GM19468 (cell line): ENCODE measurements at regions not wholly inside any gene's neighbourhood (a gene's known extent, or its start where the extent isn't known, plus 50 kb on each side); places are given as distances from the start of the nearest gene placed in this dataset.

Source experiments
- ATAC-seq: cut with Tn5 transposase; IDR thresholded peaks from one replicate; pipeline ENCODE4 v1.9.1; 2021; ENCODE audit warnings: mild to moderate bottlenecking, moderate library complexity, moderate number of reproducible peaks; ENCODE audit not compliant: unreplicated experiment; ENCODE audit errors: extremely low read depth

DNA sequence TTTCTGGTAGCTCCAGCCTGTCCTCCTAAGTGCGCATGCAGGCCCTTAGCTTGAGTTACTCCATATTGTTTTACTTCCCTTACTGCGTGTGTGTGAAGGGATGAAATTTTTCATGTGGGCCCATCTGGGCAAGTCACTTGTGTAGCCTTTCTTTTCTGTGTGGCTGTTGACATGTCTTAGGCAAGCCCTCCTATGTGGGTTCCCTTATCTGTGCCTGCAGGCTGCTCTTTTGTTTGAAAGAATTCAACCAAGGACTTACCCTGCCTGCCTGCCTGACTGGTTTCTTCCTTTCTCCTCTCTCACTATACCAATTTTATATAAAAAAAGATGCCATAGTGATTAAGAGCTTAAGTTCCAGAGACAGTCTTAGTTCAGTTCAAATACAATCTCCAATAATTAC, 249.3 kb downstream of the ATG4C start:
- no peak for ATAC-seq

DNA sequence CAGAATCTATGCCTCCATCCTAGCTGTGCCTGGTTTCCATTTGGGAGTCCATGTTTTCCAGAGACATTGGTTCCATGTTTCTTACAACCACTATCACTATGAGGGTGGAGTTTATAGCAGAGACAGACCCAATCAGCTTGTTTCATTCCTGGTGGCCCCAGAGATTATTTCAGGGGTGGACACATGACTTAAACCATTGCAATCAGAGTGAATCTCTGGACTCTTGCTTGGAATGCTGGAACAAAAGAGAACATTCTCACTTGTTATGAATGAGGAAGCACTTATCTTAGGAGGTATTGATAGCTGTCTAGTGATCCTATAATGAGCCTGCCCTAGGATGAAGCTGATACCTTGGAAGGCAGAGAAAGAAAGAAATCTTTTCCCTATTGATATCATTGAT, 250.3 kb downstream of the ATG4C start:
- no peak for ATAC-seq

DNA sequence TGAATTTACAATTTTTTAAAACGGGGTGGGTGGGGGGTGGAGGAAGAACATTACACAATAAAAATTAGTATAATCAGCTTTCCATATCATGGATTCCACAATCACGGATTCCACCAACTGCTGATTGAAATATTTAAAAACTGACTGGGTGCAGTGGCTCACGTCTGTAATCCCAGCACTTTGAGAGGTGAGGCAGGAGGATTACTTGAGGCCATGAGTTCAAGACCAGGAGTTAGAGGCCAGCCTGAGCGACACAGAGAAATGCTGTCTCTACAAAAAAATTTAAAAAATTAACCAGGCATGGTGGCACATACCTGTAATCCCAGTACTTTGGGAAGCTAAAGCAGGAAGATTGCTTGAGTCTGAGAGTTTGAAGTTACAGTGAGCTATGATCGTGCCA, 254.7 kb downstream of the ATG4C start:
- no peak for ATAC-seq

DNA sequence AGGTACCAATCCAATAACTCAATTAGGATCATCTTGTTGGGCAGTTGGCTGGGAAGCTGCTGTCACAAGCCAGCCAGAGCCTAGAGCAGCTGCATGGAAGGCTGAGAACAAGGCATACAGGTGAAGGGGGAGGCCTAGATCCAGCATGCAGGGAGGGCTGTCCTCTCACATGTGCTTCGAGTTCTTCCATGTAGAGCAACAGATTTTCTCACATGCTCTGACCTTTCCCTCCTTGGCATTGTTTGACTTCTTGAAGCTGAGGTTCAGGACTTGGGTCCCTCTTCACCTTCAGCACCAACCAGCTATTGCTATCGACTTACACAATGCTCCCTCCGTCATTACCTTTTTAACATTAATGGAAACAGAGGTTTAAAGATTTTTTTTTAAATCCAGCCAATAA, 257.7 kb downstream of the ATG4C start:
- ATAC-seq, result no peak

DNA sequence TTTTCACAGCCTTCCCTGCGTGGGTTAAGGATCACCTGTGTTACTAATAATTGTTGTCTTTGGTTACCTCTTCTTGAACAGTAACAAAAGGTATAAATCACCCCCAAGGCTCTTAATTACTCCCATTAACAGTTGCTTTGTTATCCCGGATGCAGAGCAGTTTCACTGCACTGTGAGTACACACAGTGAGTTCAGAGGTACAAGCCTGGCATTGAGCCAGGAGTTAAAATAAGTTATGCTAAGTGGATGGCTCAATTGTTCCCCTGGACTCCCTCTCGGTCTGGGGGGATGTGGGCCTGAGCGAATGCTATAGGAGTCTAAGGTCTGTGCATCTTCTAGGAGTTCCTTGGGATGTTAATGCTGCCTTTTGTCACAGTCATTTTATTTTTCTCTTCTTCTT, 258.3 kb downstream of the ATG4C start:
- ATAC-seq, result no peak

GRCh38 chr1:63046539-63046938, 262.6 kb downstream of the ATG4C start:
- ATAC-seq, result no peak

- ATAC-seq, result no peak
These were observed 265.2 kb downstream of the ATG4C start for GRCh38 chr1:63049135-63049534.

DNA sequence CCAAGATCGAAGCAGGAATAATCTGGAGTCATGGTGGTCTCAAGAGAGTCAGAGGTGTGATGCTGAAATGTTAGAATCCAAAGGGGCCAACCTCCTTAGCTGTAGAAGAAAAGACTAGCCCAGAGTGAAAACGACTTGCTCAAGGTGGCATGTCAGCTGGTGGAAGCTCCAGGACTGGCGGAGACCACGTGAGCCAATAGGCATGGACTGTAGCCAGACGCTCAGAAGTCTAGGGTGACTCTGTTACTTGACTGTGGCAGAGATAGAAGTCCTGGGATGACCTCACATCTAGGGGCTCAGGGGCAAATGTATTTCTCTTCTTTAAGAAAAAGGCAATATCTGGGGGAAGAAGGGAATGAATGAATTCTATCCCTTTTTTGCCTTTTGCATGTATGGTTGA, 267.4 kb downstream of the ATG4C start:
- ATAC-seq, result no peak

DNA sequence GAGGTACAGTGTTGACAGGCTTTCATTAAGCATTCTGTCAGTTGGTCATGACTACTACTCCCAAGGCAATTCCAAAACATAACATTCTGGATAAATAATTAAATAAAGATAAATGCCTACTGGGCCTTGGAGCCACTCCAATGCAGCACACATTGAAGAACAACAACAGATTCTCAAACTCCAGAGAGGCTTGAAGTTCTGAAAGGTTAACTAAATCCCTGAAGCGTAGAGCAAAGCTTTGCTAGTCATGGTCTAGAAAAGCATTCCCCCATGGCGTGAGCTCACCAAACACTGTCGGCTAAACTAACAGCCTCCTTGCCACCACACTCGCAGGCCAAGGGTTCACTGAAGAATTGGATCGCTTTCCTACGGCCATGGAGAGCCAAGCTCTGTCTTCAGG, 268.0 kb downstream of the ATG4C start:
- ATAC-seq, result no peak

- ATAC-seq, result no peak
These were observed 268.2 kb upstream of the FOXD3 start for GRCh38 chr1:63054184-63054583.

DNA sequence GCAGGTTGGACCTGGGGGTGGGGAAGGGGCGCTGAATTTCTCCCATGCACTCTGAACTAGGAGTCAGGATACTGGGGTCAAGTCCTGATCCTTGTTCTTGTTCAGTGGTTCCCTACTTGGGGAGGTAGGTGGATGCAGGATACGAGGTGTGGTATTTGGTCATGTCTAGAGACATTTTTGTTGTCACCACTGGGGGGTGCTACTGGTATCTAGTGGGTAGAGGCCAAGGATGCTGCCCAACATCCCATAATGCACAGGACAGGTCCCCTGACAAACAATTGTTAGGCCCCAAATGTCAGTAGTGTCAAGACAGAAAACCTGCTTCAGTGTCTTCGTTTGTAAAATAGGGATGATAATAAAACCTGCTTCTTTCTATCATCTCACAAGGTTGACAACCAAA, 259.0 kb upstream of the FOXD3 start:
- no peak for ATAC-seq

DNA sequence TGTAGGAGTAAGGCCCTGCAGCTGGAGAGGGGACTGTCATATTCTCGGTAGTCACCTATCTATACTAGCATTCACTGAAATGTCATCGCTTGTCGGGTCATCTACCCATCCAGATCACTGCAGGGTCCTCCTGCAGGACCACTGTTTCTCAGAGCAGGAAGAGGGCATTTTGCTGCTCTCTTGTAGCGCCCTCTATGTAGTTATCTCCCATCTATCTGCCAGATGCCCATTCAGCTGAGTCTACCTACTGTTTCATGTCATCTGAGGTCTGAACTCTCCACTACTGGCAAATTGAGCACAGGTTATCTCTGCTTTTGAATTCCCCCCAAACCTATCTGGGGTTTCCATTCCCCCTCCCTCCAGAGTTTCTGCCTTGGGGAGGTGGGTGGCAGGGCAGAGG, 258.2 kb upstream of the FOXD3 start:
- no peak for ATAC-seq

DNA sequence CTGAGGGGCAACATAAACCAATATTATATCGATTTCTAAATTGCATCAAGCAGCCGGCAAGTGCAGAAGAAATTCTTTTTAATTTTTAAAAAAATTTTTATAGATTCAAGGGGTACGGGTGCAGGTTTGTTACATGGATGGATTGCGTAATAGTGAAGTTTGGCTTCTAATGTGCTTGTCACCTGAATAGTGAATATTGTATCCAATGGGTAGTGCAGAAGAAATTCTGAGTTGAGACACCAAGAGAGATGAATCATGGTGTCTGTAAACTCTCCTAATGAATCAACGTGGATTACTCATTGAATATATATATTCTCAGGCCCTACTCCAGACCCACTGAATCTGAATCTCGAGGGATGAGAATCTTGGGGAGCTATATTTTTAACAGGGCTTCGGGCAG, 253.7 kb upstream of the FOXD3 start:
- no peak for ATAC-seq

- no peak for ATAC-seq
These were observed 253.2 kb upstream of the FOXD3 start for GRCh38 chr1:63069214-63069613.

- ATAC-seq, result no peak
These were observed 248.8 kb upstream of the FOXD3 start for GRCh38 chr1:63073309-63074306.

GRCh38 chr1:63074321-63074720, 248.0 kb upstream of the FOXD3 start:
- no peak for ATAC-seq

- ATAC-seq, result no peak
These were observed 239.6 kb upstream of the FOXD3 start for GRCh38 chr1:63082766-63083165.

DNA sequence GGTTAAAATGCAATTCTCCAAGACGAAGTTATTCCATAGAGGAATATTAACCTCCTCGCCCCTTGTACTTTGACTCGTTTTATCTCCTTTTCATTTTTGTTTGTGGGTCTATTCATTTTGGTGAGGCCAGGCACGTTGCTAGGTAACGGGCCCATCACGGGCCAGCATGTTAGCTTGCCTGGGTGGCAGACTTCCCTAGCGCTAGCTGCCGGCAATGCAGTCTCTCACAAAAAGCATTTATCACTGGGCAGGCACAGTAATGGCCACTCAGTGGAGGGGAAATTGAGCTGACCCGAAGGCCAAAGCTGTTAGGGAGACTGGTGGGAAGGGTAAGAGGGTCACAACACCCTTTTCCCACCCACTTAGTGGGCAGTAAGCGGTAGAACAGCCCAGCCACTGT, 234.4 kb upstream of the FOXD3 start:
- ATAC-seq, result no peak

DNA sequence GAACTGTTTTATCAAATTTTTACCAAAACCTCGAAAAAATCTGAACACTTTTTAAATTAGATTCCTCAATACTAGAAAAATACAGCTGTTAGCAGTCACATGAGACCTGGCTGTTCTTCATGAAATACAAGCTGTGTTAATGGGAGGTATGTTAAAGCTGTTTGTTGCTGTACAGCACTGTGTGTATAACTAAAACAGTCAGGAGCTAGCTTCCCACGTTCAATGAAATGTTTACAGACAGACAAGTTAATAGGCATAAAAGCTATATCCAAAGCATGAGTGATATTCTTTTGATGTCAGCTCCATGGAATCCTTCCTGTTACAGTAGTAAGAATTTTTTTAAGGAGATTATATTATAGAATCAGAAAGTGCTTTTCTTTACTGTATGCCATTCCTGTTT, 223.2 kb upstream of the FOXD3 start:
- no peak for ATAC-seq

DNA sequence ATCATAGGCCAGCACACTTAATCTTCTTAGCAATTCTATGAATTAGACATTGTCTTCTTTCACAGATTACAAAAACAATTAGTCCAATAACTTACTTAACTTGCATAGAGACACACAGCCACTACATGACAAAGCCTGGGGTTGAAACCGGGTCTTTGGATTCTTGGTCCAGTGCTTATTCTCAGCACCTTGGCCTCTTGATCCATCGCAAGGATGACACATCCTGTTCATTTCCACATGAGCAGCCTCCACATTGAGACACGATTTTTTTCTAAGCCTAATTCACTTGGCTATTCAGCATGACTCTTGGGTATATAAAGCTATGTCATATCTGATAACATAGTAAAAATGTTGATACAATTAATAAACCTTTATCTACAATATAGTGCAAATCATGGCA, 221.0 kb upstream of the FOXD3 start:
- no peak for ATAC-seq

DNA sequence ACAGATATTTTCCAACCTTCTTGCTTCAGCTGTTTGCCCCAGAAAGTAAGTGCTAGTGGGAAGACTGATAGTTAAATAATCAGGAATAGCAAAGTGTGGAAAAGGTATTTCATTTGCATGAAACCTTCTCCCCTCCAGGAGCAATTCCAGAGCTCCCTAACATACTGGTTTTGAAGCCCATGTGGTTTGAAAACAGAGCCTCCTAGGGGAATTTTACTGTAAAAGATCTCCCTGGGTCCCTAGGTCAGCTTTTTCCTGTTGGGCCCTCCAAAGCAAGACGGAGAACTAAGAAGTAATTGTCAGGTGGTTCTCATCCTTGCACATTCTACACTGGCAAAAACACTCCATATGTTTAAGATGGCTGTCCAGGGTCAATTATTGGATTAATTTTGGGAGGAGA, 218.7 kb upstream of the FOXD3 start:
- ATAC-seq, result no peak

DNA sequence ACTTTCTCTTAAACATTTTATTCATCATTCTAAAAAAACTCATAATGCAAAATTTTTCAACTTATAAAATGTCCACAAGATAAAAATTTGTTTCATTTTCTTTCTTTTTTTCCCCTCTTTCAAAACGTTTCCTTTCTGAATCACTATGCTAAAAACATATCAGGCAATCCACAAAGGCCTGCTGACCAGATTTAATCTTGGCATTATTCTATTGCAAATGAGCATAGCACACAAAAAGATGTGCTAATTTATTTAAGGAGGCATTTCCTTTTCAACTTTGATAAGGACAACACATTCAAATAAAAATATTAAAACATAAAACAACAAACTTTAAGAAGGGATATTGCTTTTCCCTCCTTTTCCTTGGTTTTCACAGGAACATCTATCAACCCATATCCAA, 215.3 kb upstream of the FOXD3 start:
- no peak for ATAC-seq
